DND-41 (cell line): ENCODE measurements at regions not wholly inside any gene's neighbourhood (a gene's known extent, or its start where the extent isn't known, plus 50 kb on each side); places are given as distances from the start of the nearest gene placed in this dataset.

ENCODE experiments used
- ATAC-seq: fragments of 200-7000 bp; cut with Tn5 transposase; 3 replicates; pipeline ENCODE4 v1.9.1; 2021; ENCODE audit warnings: low read depth; ENCODE audit not compliant: insufficient read depth
- DNase-seq: peaks from one replicate; pipeline ENCODE4 v3.0.0-alpha.2; 2020
- H2AFZ ChIP-seq: 2 replicates; pipeline ENCODE4 v1.6.0; 2012; ENCODE audit warnings: low read depth, low read length
- H3K27ac ChIP-seq: 2 replicates; pipeline ENCODE4 v1.5.1; 2012; ENCODE audit warnings: low read length, inconsistent platforms
- H3K27me3 ChIP-seq: fragments of 200-600 bp; sonication (generic); 2 replicates; pipeline ENCODE4 v1.6.0; 2012; ENCODE audit warnings: low read length, mild to moderate bottlenecking, inconsistent platforms; ENCODE audit not compliant: insufficient read depth, poor library complexity
- H3K36me3 ChIP-seq: 2 replicates; pipeline ENCODE4 v1.5.1; 2012; ENCODE audit warnings: low read length, inconsistent platforms; ENCODE audit not compliant: insufficient read depth
- H3K4me1 ChIP-seq: 2 replicates; pipeline ENCODE4 v1.5.1; 2012; ENCODE audit warnings: mild to moderate bottlenecking, low read length; ENCODE audit not compliant: insufficient read depth
- H3K4me2 ChIP-seq: 2 replicates; pipeline ENCODE4 v1.6.0; 2012; ENCODE audit warnings: mild to moderate bottlenecking, moderate library complexity, low read length, inconsistent platforms; ENCODE audit not compliant: insufficient read depth
- H3K4me3 ChIP-seq, 2 experiments: fragments of 200-600 bp in 1 of 2; shearing (Covaris generic) in 1 of 2; 2 replicates each; pipeline ENCODE4 v1.5.1; 2012 to 2016; ENCODE audit warnings: inconsistent platforms in 2 of 2, low read length in 2 of 2, mild to moderate bottlenecking in 2 of 2, low read depth in 1 of 2, moderate library complexity in 1 of 2
- H3K79me2 ChIP-seq: 2 replicates; pipeline ENCODE4 v1.6.0; 2012; ENCODE audit warnings: low read length, inconsistent platforms; ENCODE audit not compliant: insufficient read depth
- H3K9ac ChIP-seq: 2 replicates; pipeline ENCODE4 v1.6.0; 2012; ENCODE audit warnings: low read depth, mild to moderate bottlenecking, inconsistent platforms, low read length, moderate library complexity
- H3K9me3 ChIP-seq: 2 replicates; pipeline ENCODE4 v1.5.1; 2012; ENCODE audit warnings: low read length, moderate library complexity, mild to moderate bottlenecking, inconsistent platforms; ENCODE audit not compliant: insufficient read depth, severe bottlenecking
- H4K20me1 ChIP-seq: 2 replicates; pipeline ENCODE4 v1.6.0; 2012; ENCODE audit warnings: low read length; ENCODE audit not compliant: insufficient read depth
- EZH2 ChIP-seq: IDR thresholded peaks from 3 replicates; pipeline ENCODE4 v1.6.1; 2012; ENCODE audit warnings: borderline replicate concordance, low read depth, mild to moderate bottlenecking, moderate library complexity, low read length, inconsistent platforms; ENCODE audit not compliant: severe bottlenecking
- TF ChIP-seq, protein P1 (sequence below): IDR thresholded peaks from 2 replicates; pipeline ENCODE4 v1.5.1; 2012; ENCODE audit warnings: borderline replicate concordance, low read length, moderate library complexity, mild to moderate bottlenecking; ENCODE audit not compliant: poor library complexity, severe bottlenecking; ENCODE audit errors: extremely low read depth

DNA sequence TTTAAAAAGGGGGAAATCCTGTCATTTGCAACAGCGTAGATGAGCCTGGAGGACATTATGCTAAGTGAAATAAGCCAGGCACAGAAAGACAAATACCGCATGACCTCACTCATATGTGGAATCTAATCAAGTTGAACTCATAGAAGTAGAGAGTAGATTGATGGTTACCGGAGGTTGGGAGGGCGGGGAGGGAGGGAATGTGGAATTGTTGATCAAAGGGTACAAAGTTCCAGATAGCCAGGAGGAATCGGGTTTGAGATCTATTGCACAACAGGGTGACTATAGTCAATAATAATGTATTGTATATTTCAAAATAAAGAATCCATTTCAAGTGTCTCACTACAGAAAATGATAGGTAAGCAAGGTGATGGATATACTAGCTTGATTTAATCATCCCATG is 393.2 kb downstream of the BCOR start:
- no peak overlapping the region for H3K4me2 ChIP-seq
- no peaks in the 10 kb centered on the region for H3K9me3 ChIP-seq
- H3K27me3 ChIP-seq: no peaks in the 10 kb centered on the region
- no peaks in the 10 kb centered on the region for H3K4me1 ChIP-seq
- no peak overlapping the region for H3K27ac ChIP-seq
- TF ChIP-seq EZH2: no peak
- TF ChIP-seq, protein P1, sequence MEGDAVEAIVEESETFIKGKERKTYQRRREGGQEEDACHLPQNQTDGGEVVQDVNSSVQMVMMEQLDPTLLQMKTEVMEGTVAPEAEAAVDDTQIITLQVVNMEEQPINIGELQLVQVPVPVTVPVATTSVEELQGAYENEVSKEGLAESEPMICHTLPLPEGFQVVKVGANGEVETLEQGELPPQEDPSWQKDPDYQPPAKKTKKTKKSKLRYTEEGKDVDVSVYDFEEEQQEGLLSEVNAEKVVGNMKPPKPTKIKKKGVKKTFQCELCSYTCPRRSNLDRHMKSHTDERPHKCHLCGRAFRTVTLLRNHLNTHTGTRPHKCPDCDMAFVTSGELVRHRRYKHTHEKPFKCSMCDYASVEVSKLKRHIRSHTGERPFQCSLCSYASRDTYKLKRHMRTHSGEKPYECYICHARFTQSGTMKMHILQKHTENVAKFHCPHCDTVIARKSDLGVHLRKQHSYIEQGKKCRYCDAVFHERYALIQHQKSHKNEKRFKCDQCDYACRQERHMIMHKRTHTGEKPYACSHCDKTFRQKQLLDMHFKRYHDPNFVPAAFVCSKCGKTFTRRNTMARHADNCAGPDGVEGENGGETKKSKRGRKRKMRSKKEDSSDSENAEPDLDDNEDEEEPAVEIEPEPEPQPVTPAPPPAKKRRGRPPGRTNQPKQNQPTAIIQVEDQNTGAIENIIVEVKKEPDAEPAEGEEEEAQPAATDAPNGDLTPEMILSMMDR: no peak
- H2AFZ ChIP-seq: no peak overlapping the region
- DNase-seq (no peak), ATAC-seq (no peak)
- no peaks in the 10 kb centered on the region for H3K79me2 ChIP-seq
- no peaks in the 10 kb centered on the region for H4K20me1 ChIP-seq
- no peaks in the 10 kb centered on the region for H3K36me3 ChIP-seq
- H3K9ac ChIP-seq: no peak overlapping the region
- no peak overlapping the region for H3K4me3 ChIP-seq

DNA sequence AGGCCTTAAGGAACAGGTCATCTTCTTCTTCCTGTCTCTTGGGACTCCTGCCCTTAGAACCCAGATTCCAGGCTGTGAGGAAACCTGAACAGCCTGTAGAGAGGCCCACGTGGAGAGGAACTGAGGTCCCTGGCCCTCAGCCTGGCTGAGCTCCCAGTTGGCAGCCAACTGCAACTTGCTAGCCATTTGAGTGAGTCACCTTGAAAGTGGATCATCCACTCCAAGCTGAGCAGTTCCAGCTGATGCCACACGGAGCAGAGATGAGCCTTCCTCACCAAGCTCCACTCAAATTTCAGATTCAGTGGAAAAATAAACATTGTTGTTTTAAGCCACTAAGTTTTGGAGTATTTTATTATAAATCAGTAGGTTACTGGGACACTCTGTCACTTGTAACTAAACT is 392.5 kb downstream of the BCOR start:
- ATAC-seq: no peak
- H3K4me2 ChIP-seq: no peak overlapping the region

DNA sequence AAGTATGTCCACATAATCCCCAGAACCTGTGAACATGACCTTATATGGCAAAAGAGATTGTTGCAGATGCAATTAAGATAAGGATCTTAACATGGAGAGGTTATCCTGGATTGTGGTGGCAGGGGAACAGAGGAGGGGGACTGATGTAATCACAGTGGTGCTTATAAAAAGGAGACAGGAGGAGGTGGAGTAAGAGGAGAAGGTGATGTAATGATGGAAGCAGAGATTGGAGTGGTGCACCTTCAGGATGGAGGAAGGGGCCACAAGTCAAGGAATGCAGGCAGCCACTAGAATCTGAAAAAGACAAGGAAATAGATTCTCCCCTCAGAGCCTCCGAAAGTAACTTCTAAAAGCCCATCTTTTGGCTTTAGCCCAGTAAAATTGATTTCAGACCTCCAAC is 388.4 kb downstream of the BCOR start:
- Histone ChIP-seq H3K4me2 (no peak overlapping the region), H3K27me3 (no peaks in the 10 kb centered on the region), H3K9ac (no peak overlapping the region), H3K9me3 (no peaks in the 10 kb centered on the region), H3K4me3 (no peak overlapping the region), H2AFZ (no peak overlapping the region), H3K27ac (no peak overlapping the region), H3K4me1 (no peaks in the 10 kb centered on the region), H4K20me1 (no peaks in the 10 kb centered on the region), H3K79me2 (no peaks in the 10 kb centered on the region), H3K36me3 (no peaks in the 10 kb centered on the region)
- no peak for TF ChIP-seq EZH2
- TF ChIP-seq, protein P1: no peak
- ATAC-seq: no peak
- no peak for DNase-seq

More for the DNA sequence above, 392.5 kb downstream of the BCOR start:
- no peak for DNase-seq
- Histone ChIP-seq H3K27me3 (no peaks in the 10 kb centered on the region), H3K4me3 (no peak overlapping the region), H3K27ac (no peak overlapping the region), H3K9me3 (no peaks in the 10 kb centered on the region), H4K20me1 (no peaks in the 10 kb centered on the region), H3K4me1 (no peaks in the 10 kb centered on the region), H3K36me3 (no peaks in the 10 kb centered on the region), H2AFZ (no peak overlapping the region), H3K9ac (no peak overlapping the region), H3K79me2 (no peaks in the 10 kb centered on the region)
- no peak for TF ChIP-seq EZH2
- TF ChIP-seq, protein P1: peak; percentile 37

DNA sequence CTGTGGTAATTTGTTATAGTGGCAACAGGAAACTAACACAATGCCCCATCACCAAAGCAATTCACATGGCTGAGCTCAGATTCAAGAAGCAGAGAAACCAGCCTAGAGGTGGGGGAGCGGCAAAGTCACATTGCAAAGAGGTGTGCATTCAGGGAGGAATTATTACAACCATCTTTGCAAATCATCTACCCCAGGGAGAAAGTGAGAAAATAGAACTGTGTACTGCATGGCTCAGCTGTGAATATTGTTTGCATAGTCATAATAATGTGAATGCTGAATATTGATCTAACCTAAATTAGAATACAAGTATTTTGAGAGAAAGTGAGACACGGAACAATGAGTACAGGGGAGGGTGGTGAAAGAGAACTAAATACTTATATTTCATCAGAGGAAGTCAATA is 387.9 kb downstream of the BCOR start:
- H2AFZ ChIP-seq: no peak overlapping the region
- H3K36me3 ChIP-seq: no peaks in the 10 kb centered on the region
- ATAC-seq (no peak), DNase-seq (no peak)
- TF ChIP-seq, protein P1: no peak
- no peak for TF ChIP-seq EZH2
- H3K79me2 ChIP-seq: no peaks in the 10 kb centered on the region
- H3K9me3 ChIP-seq: no peaks in the 10 kb centered on the region
- H3K27ac ChIP-seq: no peak overlapping the region
- H3K4me3 ChIP-seq: no peak overlapping the region
- H4K20me1 ChIP-seq: no peaks in the 10 kb centered on the region
- H3K27me3 ChIP-seq: no peaks in the 10 kb centered on the region
- no peak overlapping the region for H3K4me2 ChIP-seq
- no peaks in the 10 kb centered on the region for H3K4me1 ChIP-seq
- H3K9ac ChIP-seq: no peak overlapping the region
